Endothelial cell of umbilical vein (primary cell): ENCODE measurements at regions not wholly inside any gene's neighbourhood (a gene's known extent, or its start where the extent isn't known, plus 50 kb on each side); places are given as distances from the start of the nearest gene placed in this dataset.

Source experiments
- BruUV-seq: library from RNA; stranded (reverse); fragments of 400-500 nt; replicated peaks from 2 replicates; lab custom pipeline; 2021; lab: Mats Ljungman, UMichigan
- CTCF ChIA-PET: fragments of 300-600, 350-600 bp; sonication (Branson Sonifier 250); formaldehyde crosslinking; loops from one replicate; lab custom pipeline; 2021; ENCODE audit warnings: antibody characterized with exemption, inconsistent platforms; lab: Charles Lee
- POLR2A ChIA-PET: fragments of 300-600, 350-600 bp; sonication (Branson Sonifier 250); formaldehyde crosslinking; loops from one replicate; lab custom pipeline; 2021; ENCODE audit warnings: antibody characterized with exemption, inconsistent platforms; lab: Charles Lee
- DNase-seq: peaks from one replicate; pipeline ENCODE4 v3.0.0-alpha.2; 2011; ENCODE audit warnings: low read depth, low spot score
- FAIRE-seq: peaks from 2 replicates; lab custom pipeline; 2011; peaks lifted over from hg19 to GRCh38; lab: Jason Lieb, UNC
- H2AFZ ChIP-seq: 2 replicates; pipeline ENCODE4 v1.6.0; 2012; ENCODE audit warnings: low read depth, low read length, control low read depth, inconsistent platforms
- H3K27ac ChIP-seq: 2 replicates; pipeline ENCODE4 v1.5.1; 2011; ENCODE audit warnings: low read depth, mild to moderate bottlenecking, control low read depth, low read length, moderate library complexity; ENCODE audit not compliant: insufficient read depth
- H3K27me3 ChIP-seq, 2 experiments: 2 replicates each; pipeline versions ENCODE4 v1.6.0 to v1.6.1; 2011; ENCODE audit warnings: low read length in 2 of 2, mixed read lengths in 1 of 2; ENCODE audit not compliant: control insufficient read depth in 2 of 2, insufficient read depth in 2 of 2
- H3K36me3 ChIP-seq, 2 experiments: 2 replicates in 1 of 2; 3 replicates in 1 of 2; pipeline ENCODE4 v1.5.1; 2011; ENCODE audit warnings: low read length in 2 of 2, mild to moderate bottlenecking in 1 of 2, moderate library complexity in 1 of 2; ENCODE audit not compliant: control insufficient read depth in 2 of 2, insufficient read depth in 2 of 2; ENCODE audit errors: extremely low read depth in 1 of 2
- H3K4me1 ChIP-seq: 3 replicates; pipeline ENCODE4 v1.5.1; 2011; ENCODE audit warnings: mild to moderate bottlenecking, low read length; ENCODE audit not compliant: control insufficient read depth, insufficient read depth; ENCODE audit errors: extremely low read depth
- H3K4me2 ChIP-seq: 2 replicates; pipeline ENCODE4 v1.6.1; 2011; ENCODE audit warnings: low read length, control low read depth, mixed read lengths; ENCODE audit not compliant: insufficient read depth
- H3K4me3 ChIP-seq, 3 experiments: fragments of 200-600 bp in 1 of 3; sonication (generic), shearing (Covaris generic) in 1 of 3; replicated peaks in 1 of 3; 2 replicates each; pipeline ENCODE4 v1.5.1; 2011 to 2016; ENCODE audit warnings: control low read depth in 3 of 3, low read length in 3 of 3, mild to moderate bottlenecking in 2 of 3, inconsistent platforms in 1 of 3, low read depth in 1 of 3, moderate library complexity in 1 of 3; ENCODE audit not compliant: insufficient read depth in 1 of 3
- H3K79me2 ChIP-seq: 2 replicates; pipeline ENCODE4 v1.6.0; 2012; ENCODE audit warnings: low read length, inconsistent platforms; ENCODE audit not compliant: control insufficient read depth, insufficient read depth
- H3K9ac ChIP-seq: replicated peaks from 2 replicates; pipeline ENCODE3; 2011; ENCODE audit warnings: low read length, control low read depth; ENCODE audit not compliant: insufficient read depth; ENCODE audit errors: extremely low read depth
- H3K9me1 ChIP-seq: replicated peaks from 3 replicates; pipeline ENCODE4 v1.6.0; 2011; ENCODE audit warnings: mild to moderate bottlenecking, low read length; ENCODE audit not compliant: control insufficient read depth, insufficient read depth; ENCODE audit errors: extremely low read depth
- H3K9me3 ChIP-seq: replicated peaks from 2 replicates; pipeline ENCODE4 v1.5.1; 2012; ENCODE audit warnings: low read length, inconsistent platforms; ENCODE audit not compliant: control insufficient read depth, insufficient read depth
- H4K20me1 ChIP-seq: replicated peaks from 2 replicates; pipeline ENCODE3; 2011; ENCODE audit warnings: mild to moderate bottlenecking, low read length; ENCODE audit not compliant: control insufficient read depth, insufficient read depth; ENCODE audit errors: extremely low read depth
- CTCF ChIP-seq, 2 donors: IDR thresholded peaks; 1 replicate in 1 of 2; 2 replicates in 1 of 2; pipeline ENCODE4 v1.5.1; 2011; ENCODE audit warnings: low read length in 2 of 2, mild to moderate bottlenecking in 2 of 2, moderate library complexity in 2 of 2, control low read depth in 1 of 2, inconsistent platforms in 1 of 2, low read depth in 1 of 2; ENCODE audit not compliant: insufficient read depth in 1 of 2; ENCODE audit errors: extremely low read depth in 1 of 2
- EZH2 ChIP-seq: IDR thresholded peaks from 2 replicates; pipeline ENCODE4 v1.6.1; 2012; ENCODE audit warnings: borderline replicate concordance, low read depth, mild to moderate bottlenecking, moderate library complexity, low read length, inconsistent platforms; ENCODE audit not compliant: severe bottlenecking
- FOS ChIP-seq: IDR thresholded peaks from 2 replicates; pipeline ENCODE4 v1.6.1; 2011; ENCODE audit warnings: mild to moderate bottlenecking, low read length, moderate library complexity, borderline replicate concordance; ENCODE audit not compliant: insufficient read depth
- GATA2 ChIP-seq: IDR thresholded peaks from 2 replicates; pipeline ENCODE4 v1.7.0; 2011; ENCODE audit warnings: low read depth, mild to moderate bottlenecking, moderate library complexity, mixed read lengths, low read length; ENCODE audit not compliant: insufficient read length, insufficient read depth
- JUN ChIP-seq: IDR thresholded peaks from 2 replicates; pipeline ENCODE4 v1.6.1; 2011; ENCODE audit warnings: borderline replicate concordance, low read depth; ENCODE audit not compliant: insufficient read length, insufficient read depth
- MAX ChIP-seq: IDR thresholded peaks from 2 replicates; pipeline ENCODE4 v1.6.1; 2011; ENCODE audit not compliant: insufficient read depth, insufficient read length
- MYC ChIP-seq: IDR thresholded peaks from one replicate; pipeline ENCODE4 v1.6.1; 2011; ENCODE audit warnings: mild to moderate bottlenecking, low read depth, low read length
- POLR2A ChIP-seq: IDR thresholded peaks from 2 replicates; pipeline ENCODE4 v1.6.1; 2012; ENCODE audit warnings: low read depth, mild to moderate bottlenecking, control low read depth, low read length
- POLR2AphosphoS5 ChIP-seq: IDR thresholded peaks from 2 replicates; pipeline ENCODE4 v1.6.1; 2012; ENCODE audit warnings: low read depth, mild to moderate bottlenecking, control low read depth, low read length, moderate library complexity; ENCODE audit not compliant: insufficient read depth
- dilution Hi-C: fragments of 300-500 bp; cut with MboI; formaldehyde crosslinking; loops from one replicate; pipeline ENCODE4 v1.15.0; 2019; ENCODE audit warnings: low sequenced_read_pairs; ENCODE audit not compliant: extremely low pct_ligation_motif_present
- intact Hi-C: fragments of 100-400 bp; cut with micrococcal nuclease; formaldehyde crosslinking; loops from one replicate; pipeline ENCODE4 v1.10.0; 2022

GRCh38 chr7:69338144-69338543, 260.1 kb upstream of the AUTS2 start:
- H2AFZ ChIP-seq: no peak overlapping the region
- intact Hi-C loops (no loop called here), dilution Hi-C loops (no loop called here)
- FAIRE-seq (no peak), DNase-seq (no peak)
- no peak overlapping the region for H3K4me2 ChIP-seq
- BruUV-seq: no TSS peak
- no peak overlapping the region for H3K4me3 ChIP-seq
- no peaks in the 10 kb centered on the region for H3K4me1 ChIP-seq
- no peak overlapping the region for H3K27ac ChIP-seq
- H3K9me3 ChIP-seq: no peaks in the 10 kb centered on the region
- no peaks in the 10 kb centered on the region for H4K20me1 ChIP-seq
- ChIA-PET CTCF (no interaction called here), POLR2A (no interaction called here)
- no peaks in the 10 kb centered on the region for H3K36me3 ChIP-seq
- no peaks in the 10 kb centered on the region for H3K9me1 ChIP-seq
- H3K27me3 ChIP-seq: no peaks in the 10 kb centered on the region
- TF ChIP-seq CTCF (IDR thresholded peaks at IDR 0.05; ENCODE audit: extremely low read depth in 1 of 2, insufficient read depth in 1 of 2, low read depth in 1 of 2, low read length in 2 of 2): no peak
- TF ChIP-seq EZH2: no peak
- no peak for TF ChIP-seq POLR2AphosphoS5
- no peak for TF ChIP-seq JUN
- no peak for TF ChIP-seq MYC
- no peak for TF ChIP-seq POLR2A
- no peak for TF ChIP-seq GATA2
- TF ChIP-seq MAX: no peak
- no peak for TF ChIP-seq FOS
- no peak overlapping the region for H3K9ac ChIP-seq
- H3K79me2 ChIP-seq: no peaks in the 10 kb centered on the region
